ENCODE measurements at regions not wholly inside any gene's neighbourhood (a gene's known extent, or its start where the extent isn't known, plus 50 kb on each side); places are given as distances from the start of the nearest gene placed in this dataset.

DNA sequence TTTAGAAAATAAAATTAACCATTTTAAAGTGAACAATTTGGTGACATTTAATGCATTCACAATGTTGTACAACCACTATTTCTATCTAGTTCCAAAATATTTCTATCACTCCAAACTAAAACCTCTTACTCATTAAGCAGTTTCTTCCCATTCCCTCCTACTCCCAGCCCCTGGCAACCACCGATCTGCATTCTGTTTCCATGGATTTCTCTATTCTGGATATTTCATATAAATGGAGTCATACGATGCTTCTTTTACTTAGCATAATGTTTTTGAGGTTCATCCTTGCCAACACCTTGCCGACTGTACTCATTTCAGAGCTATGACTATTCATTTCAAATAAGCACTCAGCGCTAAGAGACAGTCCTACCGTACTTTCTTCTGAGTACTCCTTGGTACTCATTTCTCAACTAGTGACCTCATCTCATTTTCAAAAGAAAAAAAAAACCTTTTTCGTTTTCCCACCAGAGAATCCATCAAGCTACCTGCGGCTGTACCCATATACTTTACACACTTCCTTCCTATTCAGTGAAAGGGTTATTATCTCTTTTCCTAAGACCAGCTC lies 259.2 kb downstream of the UTRN start:
- Mint-ChIP-seq H3K27ac (peak overlapping the region; percentile 47), H3K36me3 (ENCODE audit: low read depth) (peaks cover 54% of the 10 kb centered on the region), H3K27me3 (ENCODE audit: insufficient read depth) (no peaks in the 10 kb centered on the region), H3K4me1 (ENCODE audit: low read depth) (peaks cover 10% of the 10 kb centered on the region), H3K4me3 (no peak overlapping the region), H3K9me3 (no peaks in the 10 kb centered on the region)
- intact Hi-C loops (cut with micrococcal nuclease): no loop called here
- no peak for DNase-seq (ENCODE audit: low spot score)

GRCh38 chr6:144546807-144547206 lies 261.7 kb downstream of the UTRN start:
- no peaks in the 10 kb centered on the region for H3K27me3 Mint-ChIP-seq (ENCODE audit: insufficient read depth)
- H3K36me3 Mint-ChIP-seq (ENCODE audit: low read depth): peaks cover 58% of the 10 kb centered on the region
- no peak overlapping the region for H3K27ac Mint-ChIP-seq
- no peak overlapping the region for H3K4me3 Mint-ChIP-seq
- no peaks in the 10 kb centered on the region for H3K9me3 Mint-ChIP-seq
- DNase-seq (ENCODE audit: low spot score): no peak
- intact Hi-C loops (cut with micrococcal nuclease): no loop called here
- peaks cover 10% of the 10 kb centered on the region for H3K4me1 Mint-ChIP-seq (ENCODE audit: low read depth)

DNA sequence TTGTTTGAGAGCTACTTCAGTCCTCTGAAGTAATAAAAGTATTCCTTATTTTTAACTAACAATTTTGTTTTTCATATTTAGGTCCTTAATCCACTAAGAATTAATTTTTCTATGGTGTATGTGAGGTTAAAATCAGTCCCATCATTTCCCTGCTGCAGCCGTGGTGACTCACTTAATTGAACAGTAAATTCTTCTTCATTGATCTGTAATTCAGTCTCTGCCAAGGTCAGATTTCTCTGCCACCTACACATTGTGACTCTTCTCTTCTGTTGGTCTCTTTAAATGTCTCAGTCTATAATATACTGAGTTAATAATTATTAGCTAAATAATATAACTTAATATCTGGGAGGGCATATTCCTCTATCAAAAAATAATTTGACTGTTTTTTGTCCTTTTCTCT lies 262.3 kb downstream of the UTRN start:
- H3K9me3 Mint-ChIP-seq: no peaks in the 10 kb centered on the region
- no peak overlapping the region for H3K27ac Mint-ChIP-seq
- DNase-seq (ENCODE audit: low spot score): no peak
- H3K4me3 Mint-ChIP-seq: no peak overlapping the region
- no peaks in the 10 kb centered on the region for H3K27me3 Mint-ChIP-seq (ENCODE audit: insufficient read depth)
- peaks cover 10% of the 10 kb centered on the region for H3K4me1 Mint-ChIP-seq (ENCODE audit: low read depth)
- peaks cover 57% of the 10 kb centered on the region for H3K36me3 Mint-ChIP-seq (ENCODE audit: low read depth)
- intact Hi-C loops (cut with micrococcal nuclease): no loop called here

DNA sequence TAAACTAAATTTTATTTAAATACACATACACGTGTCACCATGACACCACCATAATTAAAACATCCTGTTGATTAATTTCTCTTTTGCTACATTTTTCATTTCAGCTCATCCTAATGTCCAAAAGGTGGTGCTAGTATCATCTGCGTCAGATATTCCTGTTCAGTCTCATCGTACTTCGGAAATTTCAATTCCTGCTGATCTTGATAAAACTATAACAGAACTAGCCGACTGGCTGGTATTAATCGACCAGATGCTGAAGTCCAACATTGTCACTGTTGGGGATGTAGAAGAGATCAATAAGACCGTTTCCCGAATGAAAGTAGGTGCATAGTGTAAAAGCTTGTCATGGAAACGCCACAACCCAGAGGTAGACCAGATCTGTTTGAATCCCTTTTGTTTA lies 263.4 kb downstream of the UTRN start:
- Mint-ChIP-seq H3K4me1 (ENCODE audit: low read depth) (peaks cover 10% of the 10 kb centered on the region), H3K27me3 (ENCODE audit: insufficient read depth) (no peaks in the 10 kb centered on the region), H3K36me3 (ENCODE audit: low read depth) (peaks cover 51% of the 10 kb centered on the region), H3K27ac (no peak overlapping the region), H3K4me3 (no peak overlapping the region), H3K9me3 (no peaks in the 10 kb centered on the region)
- no peak for DNase-seq (ENCODE audit: low spot score)
- intact Hi-C loops (cut with micrococcal nuclease): no loop called here

DNA sequence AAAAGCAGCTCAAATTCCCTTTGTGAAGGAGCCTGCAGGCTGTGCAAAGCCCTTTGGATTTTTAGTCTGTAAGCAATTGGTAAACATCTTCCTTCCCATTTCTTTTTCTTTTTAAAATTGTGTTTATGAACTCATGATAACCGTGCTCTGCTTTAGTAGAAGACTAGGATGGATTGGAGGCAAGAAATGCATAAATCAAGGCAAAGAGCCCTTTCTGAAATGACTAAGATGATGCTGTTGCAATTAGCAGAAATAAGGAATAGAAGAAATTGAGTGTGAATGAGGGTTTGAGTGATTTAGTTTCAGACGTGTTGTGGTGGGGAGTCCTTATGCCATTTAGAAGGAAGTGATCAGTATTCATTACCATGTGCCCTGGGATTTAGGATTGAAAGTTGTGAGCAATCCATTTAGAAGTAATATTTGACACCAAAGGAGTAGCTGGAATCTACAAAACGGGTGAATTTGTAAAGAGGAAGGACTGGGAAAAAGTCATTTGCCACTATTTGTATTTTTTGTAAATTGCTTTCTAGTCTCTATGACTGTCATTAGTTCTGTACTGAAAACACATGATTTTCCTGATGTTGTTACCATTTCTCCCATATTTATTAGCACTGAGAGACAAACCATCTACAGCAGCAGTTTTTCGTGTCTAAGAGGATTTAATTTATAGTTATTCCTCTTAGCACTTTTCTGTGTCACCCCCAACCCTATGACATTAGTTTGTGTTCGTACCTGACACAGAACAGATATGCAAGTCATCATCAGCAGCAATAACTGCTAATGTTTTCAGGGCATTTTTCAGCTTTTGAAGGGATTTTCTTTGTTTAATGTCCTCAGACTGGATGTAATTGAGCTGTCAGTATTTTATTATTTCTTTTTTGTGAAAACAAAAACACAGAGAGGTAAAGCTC lies 265.0 kb downstream of the UTRN start:
- DNase-seq (ENCODE audit: low spot score): no peak
- H3K4me3 Mint-ChIP-seq: no peak overlapping the region
- no peak overlapping the region for H3K27ac Mint-ChIP-seq
- intact Hi-C loops (cut with micrococcal nuclease): no loop called here
- no peaks in the 10 kb centered on the region for H3K4me1 Mint-ChIP-seq (ENCODE audit: low read depth)
- peaks cover 46% of the 10 kb centered on the region for H3K36me3 Mint-ChIP-seq (ENCODE audit: low read depth)
- H3K9me3 Mint-ChIP-seq: no peaks in the 10 kb centered on the region
- no peaks in the 10 kb centered on the region for H3K27me3 Mint-ChIP-seq (ENCODE audit: insufficient read depth)

DNA sequence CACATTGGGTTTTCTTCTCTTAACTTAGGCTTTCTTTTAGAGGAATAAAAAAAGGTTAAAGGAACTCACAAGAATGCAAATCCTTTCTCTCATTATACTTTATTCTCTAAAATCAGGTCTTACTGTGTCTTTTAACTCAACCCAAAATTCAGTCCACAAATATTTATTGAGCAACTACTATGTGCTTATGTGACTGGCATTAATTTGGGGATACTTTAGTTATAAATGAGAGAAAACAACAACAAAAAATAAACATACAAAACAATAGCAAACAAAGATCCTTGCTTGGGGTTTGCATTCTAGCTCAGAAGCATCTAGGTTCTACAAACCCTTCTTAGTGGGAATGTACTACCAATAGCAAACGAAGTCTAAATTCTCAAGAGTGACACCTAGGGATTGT lies 266.2 kb downstream of the UTRN start:
- intact Hi-C loops (cut with micrococcal nuclease): no loop called here
- Mint-ChIP-seq H3K9me3 (no peaks in the 10 kb centered on the region), H3K36me3 (ENCODE audit: low read depth) (peaks cover 46% of the 10 kb centered on the region), H3K4me3 (no peak overlapping the region), H3K27ac (no peak overlapping the region), H3K27me3 (ENCODE audit: insufficient read depth) (no peaks in the 10 kb centered on the region), H3K4me1 (ENCODE audit: low read depth) (no peaks in the 10 kb centered on the region)
- no peak for DNase-seq (ENCODE audit: low spot score)

GRCh38 chr6:144555066-144555465 lies 269.9 kb downstream of the UTRN start:
- Mint-ChIP-seq H3K36me3 (ENCODE audit: low read depth) (peaks cover 49% of the 10 kb centered on the region), H3K27ac (no peak overlapping the region), H3K4me3 (no peak overlapping the region), H3K9me3 (no peaks in the 10 kb centered on the region), H3K27me3 (ENCODE audit: insufficient read depth) (no peaks in the 10 kb centered on the region), H3K4me1 (ENCODE audit: low read depth) (peaks cover 14% of the 10 kb centered on the region)
- DNase-seq (ENCODE audit: low spot score): no peak
- intact Hi-C loops (cut with micrococcal nuclease): no loop called here

- peak overlapping the region; percentile 61 for H3K4me3 Mint-ChIP-seq
- peak overlapping the region; percentile 86 for H3K27ac Mint-ChIP-seq
- DNase-seq (ENCODE audit: low spot score): peak; percentile 53
- H3K9me3 Mint-ChIP-seq: peaks cover 3% of the 10 kb centered on the region
- no peaks in the 10 kb centered on the region for H3K27me3 Mint-ChIP-seq (ENCODE audit: insufficient read depth)
- H3K4me1 Mint-ChIP-seq (ENCODE audit: low read depth): peaks cover 31% of the 10 kb centered on the region
- intact Hi-C loops (cut with micrococcal nuclease): loop anchor here (1.0 to 5.0 kb wide), 3 partner anchors 23 to 463 kb away; partner anchors contain the start of gene SF3B5
- H3K36me3 Mint-ChIP-seq (ENCODE audit: low read depth): peaks cover 28% of the 10 kb centered on the region
Observed at GRCh38 chr6:144559865-144560593, 274.9 kb downstream of the UTRN start.

DNA sequence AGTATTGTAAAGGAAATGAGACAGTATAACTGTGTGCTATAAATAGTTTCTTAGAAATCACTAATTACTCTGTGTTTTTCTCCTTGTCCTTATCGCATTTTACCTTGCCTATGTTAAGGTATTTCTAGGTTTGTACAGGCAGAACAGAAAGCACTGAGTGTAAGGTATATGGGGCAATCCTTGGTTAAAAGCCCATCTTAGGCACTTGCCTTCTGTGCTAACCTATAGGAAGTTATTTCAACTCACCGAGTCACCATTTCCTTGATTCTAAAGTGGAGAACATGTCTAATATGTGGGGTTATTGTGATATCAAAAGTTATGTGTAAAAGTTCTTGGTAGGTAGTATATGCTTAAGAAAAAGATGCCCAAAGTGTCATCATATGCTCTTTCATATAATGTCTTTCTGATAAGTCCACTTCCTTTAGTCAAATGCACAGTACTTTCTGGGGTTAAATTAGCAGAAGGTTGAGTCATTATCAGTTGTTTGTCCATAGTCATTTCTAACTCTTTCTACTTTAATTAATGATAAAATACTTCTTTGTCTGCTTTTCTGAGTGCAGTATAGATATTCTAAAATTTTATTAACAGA lies 276.4 kb downstream of the UTRN start:
- H3K27ac Mint-ChIP-seq: peak overlapping the region; percentile 35
- no peak for DNase-seq (ENCODE audit: low spot score)
- peaks cover 20% of the 10 kb centered on the region for H3K36me3 Mint-ChIP-seq (ENCODE audit: low read depth)
- intact Hi-C loops (cut with micrococcal nuclease): loop anchor here (1.0 to 5.0 kb wide), 3 partner anchors 209 to 464 kb away; partner anchors contain the start of gene SF3B5
- peaks cover 31% of the 10 kb centered on the region for H3K4me1 Mint-ChIP-seq (ENCODE audit: low read depth)
- H3K9me3 Mint-ChIP-seq: peaks cover 3% of the 10 kb centered on the region
- H3K4me3 Mint-ChIP-seq: no peak overlapping the region
- H3K27me3 Mint-ChIP-seq (ENCODE audit: insufficient read depth): no peaks in the 10 kb centered on the region

- DNase-seq (ENCODE audit: low spot score): no peak
- Mint-ChIP-seq H3K36me3 (ENCODE audit: low read depth) (peaks cover 11% of the 10 kb centered on the region), H3K27ac (no peak overlapping the region), H3K4me1 (ENCODE audit: low read depth) (peaks cover 30% of the 10 kb centered on the region), H3K27me3 (ENCODE audit: insufficient read depth) (no peaks in the 10 kb centered on the region), H3K9me3 (peaks cover 3% of the 10 kb centered on the region), H3K4me3 (no peak overlapping the region)
- intact Hi-C loops (cut with micrococcal nuclease): loop anchor here (5.0 kb wide), 2 partner anchors 212 to 467 kb away; partner anchors contain the start of gene SF3B5
Observed at GRCh38 chr6:144564202-144564601, 279.1 kb downstream of the UTRN start.

DNA sequence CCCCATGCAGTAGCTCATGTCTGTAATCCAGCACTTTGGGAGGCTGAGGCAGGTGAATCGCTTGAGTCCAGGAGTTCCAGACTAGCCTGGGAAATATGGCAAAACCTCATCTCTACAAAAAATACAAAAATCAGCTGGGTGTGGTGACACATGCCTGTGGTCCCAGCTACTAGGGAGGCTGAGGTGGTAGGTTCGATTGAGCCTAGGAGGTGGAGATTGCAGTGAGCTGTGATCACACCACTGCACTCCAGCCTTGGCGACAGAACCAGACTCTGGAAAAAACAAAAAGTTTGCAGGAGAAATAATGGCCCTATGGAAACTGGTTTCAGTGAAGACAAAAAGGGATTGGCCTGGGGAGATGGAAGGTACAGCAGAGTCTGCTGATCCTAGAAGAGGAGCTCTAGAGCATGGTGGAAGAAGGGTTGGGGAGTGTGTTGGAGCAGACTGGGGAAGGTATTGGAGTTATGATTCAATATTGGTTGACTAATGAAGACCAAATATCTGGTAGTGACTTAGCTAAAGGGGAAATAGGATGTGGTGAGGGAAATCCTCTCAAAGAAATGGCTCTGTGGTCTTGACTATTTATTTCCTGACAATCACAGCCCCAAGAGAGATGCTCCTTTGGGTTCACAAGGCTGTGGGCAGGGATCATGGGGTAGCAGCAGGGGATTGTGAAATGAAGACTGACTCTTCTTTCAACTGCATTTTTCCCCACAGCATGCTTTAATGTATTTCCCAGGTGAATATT lies 281.9 kb downstream of the UTRN start:
- H3K9me3 Mint-ChIP-seq: peaks cover 3% of the 10 kb centered on the region
- H3K27ac Mint-ChIP-seq: no peak overlapping the region
- intact Hi-C loops (cut with micrococcal nuclease): no loop called here
- no peak overlapping the region for H3K4me3 Mint-ChIP-seq
- H3K27me3 Mint-ChIP-seq (ENCODE audit: insufficient read depth): no peaks in the 10 kb centered on the region
- DNase-seq (ENCODE audit: low spot score): no peak
- peaks cover 22% of the 10 kb centered on the region for H3K36me3 Mint-ChIP-seq (ENCODE audit: low read depth)
- peaks cover 5% of the 10 kb centered on the region for H3K4me1 Mint-ChIP-seq (ENCODE audit: low read depth)

DNA sequence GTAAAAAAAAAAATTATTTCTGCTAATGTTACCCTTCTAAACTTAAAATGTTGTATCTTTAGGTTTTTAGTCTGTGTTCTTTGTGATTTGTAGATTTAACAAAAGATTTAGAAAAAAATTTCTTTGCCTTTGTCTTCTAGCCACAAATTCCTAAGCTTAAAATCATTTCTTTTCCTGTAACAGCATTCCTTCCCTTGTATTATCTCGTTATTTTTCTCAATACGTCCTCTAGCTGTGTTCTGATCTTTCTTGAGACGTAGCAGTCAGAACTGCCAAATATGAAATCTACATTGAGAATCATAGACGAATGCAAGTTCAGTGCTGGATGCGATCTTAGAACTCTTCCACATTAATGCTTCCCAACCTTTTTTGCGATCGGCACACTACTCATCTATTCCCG lies 283.1 kb downstream of the UTRN start:
- Mint-ChIP-seq H3K27me3 (ENCODE audit: insufficient read depth) (no peaks in the 10 kb centered on the region), H3K4me3 (no peak overlapping the region), H3K4me1 (ENCODE audit: low read depth) (peaks cover 5% of the 10 kb centered on the region), H3K27ac (no peak overlapping the region), H3K36me3 (ENCODE audit: low read depth) (peaks cover 25% of the 10 kb centered on the region), H3K9me3 (no peaks in the 10 kb centered on the region)
- intact Hi-C loops (cut with micrococcal nuclease): no loop called here
- DNase-seq (ENCODE audit: low spot score): no peak

All from activated T-helper 1 cell treated with anti-CD3 and anti-CD28 coated beads, Interleukin-12 subunit alpha, Interleukin-12 subunit beta, Interleukin-2, Interleukin-4 antibody, amounts not matched to agents 30 ng/mL and 10 ng/mL and 1 ng/mL, durations not matched to agents 14 hours and 24 hours and 36 hours (primary cell).